Cardiac muscle cell (in vitro differentiated cells and primary cell): ENCODE measurements at regions not wholly inside any gene's neighbourhood (a gene's known extent, or its start where the extent isn't known, plus 50 kb on each side); places are given as distances from the start of the nearest gene placed in this dataset.

ENCODE experiments used
- DNase-seq, 2 donors: peaks; one replicate each; pipeline versions ENCODE4 v3.0.0 to v3.0.0-alpha.2; 2010 to 2017; ENCODE audit warnings: low read depth in 1 of 2, low spot score in 1 of 2
- H3K27ac ChIP-seq: fragments of 200-600 bp; sonication (generic); 2 replicates; pipeline ENCODE4 v1.5.1; 2016
- H3K27me3 ChIP-seq: fragments of 200-600 bp; sonication (generic); 2 replicates; pipeline ENCODE4 v1.6.0; 2016; ENCODE audit warnings: control low read depth
- H3K36me3 ChIP-seq: fragments of 200-600 bp; sonication (generic); 2 replicates; pipeline ENCODE4 v1.5.1; 2016; ENCODE audit warnings: control low read depth
- H3K4me1 ChIP-seq: fragments of 200-600 bp; sonication (generic); 2 replicates; pipeline ENCODE4 v1.8.1; 2017; ENCODE audit warnings: low read depth, mild to moderate bottlenecking, mixed run types
- H3K4me3 ChIP-seq: fragments of 200-600 bp; sonication (generic); 2 replicates; pipeline ENCODE4 v1.5.1; 2016; ENCODE audit warnings: mild to moderate bottlenecking
- H3K9me3 ChIP-seq: fragments of 200-600 bp; sonication (generic); 2 replicates; pipeline ENCODE4 v1.5.1; 2017; ENCODE audit warnings: low read depth, mild to moderate bottlenecking, control low read depth
- CTCF ChIP-seq: IDR thresholded peaks from 2 replicates; pipeline ENCODE4 v1.5.1; 2012; ENCODE audit warnings: low read depth, mild to moderate bottlenecking, low read length

- Histone ChIP-seq H3K4me1 (peaks cover 4% of the 10 kb centered on the region), H3K36me3 (no peaks in the 10 kb centered on the region), H3K4me3 (no peak overlapping the region), H3K27me3 (no peaks in the 10 kb centered on the region), H3K27ac (no peak overlapping the region), H3K9me3 (no peaks in the 10 kb centered on the region)
- no peak for DNase-seq
- no peak for TF ChIP-seq CTCF
These were observed 255.1 kb upstream of the LINC00305 start for GRCh38 chr18:64403784-64404503.

GRCh38 chr18:64402636-64403035, 253.7 kb upstream of the LINC00305 start:
- Histone ChIP-seq H3K9me3 (no peaks in the 10 kb centered on the region), H3K4me1 (peaks cover 1% of the 10 kb centered on the region), H3K27ac (no peak overlapping the region), H3K4me3 (no peak overlapping the region), H3K27me3 (no peaks in the 10 kb centered on the region), H3K36me3 (no peaks in the 10 kb centered on the region)
- DNase-seq = no peak
- no peak for TF ChIP-seq CTCF

GRCh38 chr18:64401268-64402060, 252.6 kb upstream of the LINC00305 start:
- Histone ChIP-seq H3K4me1 (no peaks in the 10 kb centered on the region), H3K36me3 (no peaks in the 10 kb centered on the region), H3K9me3 (no peaks in the 10 kb centered on the region), H3K27me3 (no peaks in the 10 kb centered on the region), H3K4me3 (no peak overlapping the region), H3K27ac (no peak overlapping the region)
- DNase-seq = no peak
- no peak for TF ChIP-seq CTCF

GRCh38 chr18:64399566-64399965, 250.7 kb upstream of the LINC00305 start:
- H3K9me3 ChIP-seq = no peaks in the 10 kb centered on the region
- no peaks in the 10 kb centered on the region for H3K36me3 ChIP-seq
- no peaks in the 10 kb centered on the region for H3K27me3 ChIP-seq
- H3K4me3 ChIP-seq = no peak overlapping the region
- no peak overlapping the region for H3K27ac ChIP-seq
- no peak for TF ChIP-seq CTCF
- DNase-seq = no peak
- no peaks in the 10 kb centered on the region for H3K4me1 ChIP-seq

- no peak for TF ChIP-seq CTCF
- Histone ChIP-seq H3K36me3 (no peaks in the 10 kb centered on the region), H3K9me3 (no peaks in the 10 kb centered on the region)
These were observed 249.4 kb upstream of the LINC00305 start for GRCh38 chr18:64398320-64398719.

More at GRCh38 chr18:64398320-64398719, 249.4 kb upstream of the LINC00305 start:
- Histone ChIP-seq H3K27me3 (no peaks in the 10 kb centered on the region), H3K4me1 (no peaks in the 10 kb centered on the region), H3K4me3 (no peak overlapping the region), H3K27ac (no peak overlapping the region)
- no peak for DNase-seq
